Hepatocyte (in vitro differentiated cells): ENCODE measurements at regions not wholly inside any gene's neighbourhood (a gene's known extent, or its start where the extent isn't known, plus 50 kb on each side); places are given as distances from the start of the nearest gene placed in this dataset.
"Not testable (repeated sequence)": the region's sequence is repeated elsewhere in the genome, so short reads cannot be mapped to it uniquely, and the experiment has no call there.

Experiments
- CTCF ChIP-seq: fragments of 200-600 bp; sonication (generic); IDR thresholded peaks from 2 replicates; pipeline ENCODE4 v1.5.1; 2016; ENCODE audit warnings: antibody characterized with exemption, mild to moderate bottlenecking; ENCODE audit not compliant: poor library complexity
- EZH2 ChIP-seq: fragments of 200-600 bp; sonication (generic); IDR thresholded peaks from 2 replicates; pipeline ENCODE4 v1.6.1; 2016; ENCODE audit warnings: antibody characterized with exemption, mild to moderate bottlenecking, borderline replicate concordance
- EZH2phosphoT487 ChIP-seq: fragments of 200-600 bp; sonication (generic); IDR thresholded peaks from one replicate; pipeline ENCODE4 v1.6.1; 2018; ENCODE audit warnings: antibody characterized with exemption, mild to moderate bottlenecking, low read depth, moderate library complexity; ENCODE audit not compliant: unreplicated experiment, severe bottlenecking

DNA sequence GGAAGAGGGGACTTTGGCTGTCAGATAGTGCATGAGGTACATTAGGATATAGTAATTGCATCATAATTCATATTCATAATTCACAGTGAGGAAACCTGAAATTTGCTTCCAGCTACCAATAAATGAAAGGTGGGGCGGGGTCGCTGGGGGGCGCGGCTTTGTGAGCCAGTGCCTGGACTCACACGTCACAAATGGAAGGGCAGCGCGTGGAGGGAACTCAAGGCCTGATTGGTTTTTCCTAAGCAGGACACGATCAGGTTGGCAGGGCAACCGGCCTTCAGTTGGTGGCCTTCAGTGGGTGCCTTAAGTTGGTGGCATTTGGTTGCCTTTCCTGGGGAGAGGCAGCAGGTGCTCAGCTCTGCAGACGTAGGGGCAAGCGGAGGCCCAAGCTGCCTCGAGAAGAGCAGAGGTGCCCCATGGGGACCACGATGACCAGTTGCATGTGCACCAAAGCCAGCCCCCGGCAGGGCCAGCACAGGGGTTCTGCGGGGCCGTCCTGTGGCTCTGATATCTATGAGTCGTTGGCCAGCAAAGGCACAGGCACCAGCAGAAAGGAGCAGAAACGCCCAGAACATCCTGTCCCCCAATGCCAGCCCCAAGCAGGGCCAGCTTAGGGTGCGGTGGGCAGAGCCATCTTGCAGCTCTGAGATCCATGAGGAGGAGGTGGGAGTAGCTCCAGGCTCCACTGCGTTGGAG, 2637.4 kb upstream of the DEFB115 start:
- not testable (repeated sequence) for TF ChIP-seq CTCF, EZH2phosphoT487, EZH2
